ENCODE measurements at regions not wholly inside any gene's neighbourhood (a gene's known extent, or its start where the extent isn't known, plus 50 kb on each side); places are given as distances from the start of the nearest gene placed in this dataset.

- TF ChIP-seq CTCF (IDR thresholded peaks at IDR 0.05) (no peak), POLR2A (IDR thresholded peaks at IDR 0.05) (no peak)
These were observed 248.3 kb upstream of the TBL1XR1 start for GRCh38 chr3:177445549-177445948.

Data from heart left ventricle (tissue), 13 donors.